NCI-H2171 treated with DMSO at 0.1 percent for 48 hours (cell line): ENCODE measurements at regions not wholly inside any gene's neighbourhood (a gene's known extent, or its start where the extent isn't known, plus 50 kb on each side); places are given as distances from the start of the nearest gene placed in this dataset.
"Not testable (repeated sequence)": the region's sequence is repeated elsewhere in the genome, so short reads cannot be mapped to it uniquely, and the experiment has no call there.

Source experiments
- DNase-seq: peaks from one replicate; lab custom pipeline; 2025; lab: John Stamatoyannopoulos, UW

- peak; percentile 68 for DNase-seq
Observed at GRCh38 chr14:30443368-30444007, 115.5 kb upstream of the G2E3 start.

- DNase-seq, result peak; percentile 18
Observed at GRCh38 chr14:30444451-30444850, 114.5 kb upstream of the G2E3 start.

DNA sequence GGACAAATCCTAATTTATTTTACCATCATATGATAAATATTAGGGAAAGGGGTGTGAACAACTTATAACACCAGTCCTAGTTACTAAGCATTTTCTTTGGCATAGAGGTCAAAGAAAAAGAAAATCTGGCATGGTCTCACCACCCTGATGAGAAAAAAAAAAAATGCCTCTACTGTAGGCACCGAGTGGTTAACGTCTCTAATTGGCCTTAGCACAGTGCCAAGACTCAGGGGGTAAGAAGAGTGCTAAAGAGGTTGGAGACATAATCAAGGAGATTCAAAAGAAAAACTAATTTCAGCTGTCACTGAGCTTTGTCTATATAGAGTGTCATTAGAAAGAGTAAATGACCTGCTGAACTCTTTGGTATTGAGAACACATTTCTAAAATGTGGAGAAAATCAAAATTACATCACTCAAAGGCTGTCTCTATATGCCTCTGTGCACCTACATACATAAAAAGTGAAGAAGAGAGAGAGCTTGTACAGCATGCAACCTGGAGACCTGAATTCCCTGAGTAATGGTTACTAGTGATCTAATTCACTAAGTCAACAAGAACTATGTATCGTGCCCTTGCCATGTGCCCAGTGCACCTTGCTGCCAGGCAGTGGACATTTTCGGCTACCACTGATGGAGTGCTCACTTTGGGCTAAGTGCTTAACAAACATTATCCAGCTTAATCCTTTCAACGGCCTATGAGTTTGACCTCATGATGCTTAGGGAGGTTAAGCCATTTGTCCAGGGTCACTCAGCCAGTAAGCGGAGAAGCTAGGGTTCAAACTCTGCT lies 113.8 kb upstream of the G2E3 start:
- DNase-seq, result no peak

GRCh38 chr14:30445852-30446251 lies 113.1 kb upstream of the G2E3 start:
- DNase-seq, result peak; percentile 9

DNA sequence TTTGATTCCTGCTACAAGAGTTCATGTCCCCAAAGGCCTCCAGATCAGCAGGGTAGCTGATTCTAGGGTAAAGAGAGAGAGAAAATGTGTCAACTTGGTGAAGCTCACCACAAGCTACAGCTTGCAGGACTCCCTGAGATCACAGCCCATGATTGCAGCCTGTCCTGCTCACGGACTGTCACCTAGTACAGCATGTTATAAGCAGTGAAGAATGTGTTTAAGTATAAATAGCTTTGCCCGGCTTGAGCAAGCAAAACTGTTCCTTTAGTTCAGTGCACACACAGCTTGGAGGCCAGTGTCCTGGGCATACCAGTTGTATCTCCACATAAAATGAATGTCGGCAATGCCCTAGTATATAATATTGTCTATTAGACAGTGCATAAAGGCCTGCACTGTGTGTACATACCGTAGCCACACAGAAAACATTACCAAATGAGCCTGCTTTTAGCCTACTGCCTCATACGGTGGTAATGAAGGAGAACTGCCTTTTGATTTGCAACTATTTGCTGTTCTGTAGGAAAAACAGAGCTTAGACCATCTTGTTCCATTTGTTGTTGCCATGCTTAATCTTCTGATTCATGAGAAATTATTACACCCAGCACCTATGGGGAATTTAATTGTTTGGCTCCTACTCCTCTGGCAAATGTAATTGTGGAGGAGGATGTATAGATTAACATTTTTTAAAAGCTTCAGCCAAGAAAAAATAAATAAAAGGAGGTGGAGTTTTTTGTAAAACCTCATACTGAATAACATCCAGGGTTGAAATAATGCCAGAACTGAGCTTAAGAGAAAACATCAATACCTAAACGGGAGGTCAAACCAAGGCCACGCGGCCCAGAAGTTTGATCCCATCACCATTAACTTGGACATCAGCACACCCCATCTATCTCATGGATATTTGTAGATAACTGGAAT lies 108.1 kb upstream of the G2E3 start:
- no peak for DNase-seq

DNA sequence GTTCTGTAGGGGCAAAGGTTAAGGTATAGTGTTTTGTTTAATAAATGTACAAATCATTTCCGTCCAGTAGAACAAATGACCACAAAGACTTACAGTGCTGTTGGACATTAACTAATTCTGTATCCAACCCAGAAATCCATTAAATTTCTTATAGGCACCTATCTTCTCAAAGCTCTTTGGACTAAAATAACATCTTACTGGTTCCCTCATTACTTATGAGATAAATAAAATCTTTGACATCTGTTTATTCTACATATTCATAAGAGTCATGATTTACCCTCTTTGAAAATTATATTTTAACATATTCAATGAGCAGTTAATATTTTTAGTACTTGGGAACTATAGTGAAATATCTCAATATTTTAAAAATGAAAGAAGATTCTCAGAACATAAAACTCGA lies 102.7 kb upstream of the G2E3 start:
- DNase-seq, result no peak

- DNase-seq, result no peak
Observed at GRCh38 chr14:30462358-30462757, 96.6 kb upstream of the G2E3 start.

DNA sequence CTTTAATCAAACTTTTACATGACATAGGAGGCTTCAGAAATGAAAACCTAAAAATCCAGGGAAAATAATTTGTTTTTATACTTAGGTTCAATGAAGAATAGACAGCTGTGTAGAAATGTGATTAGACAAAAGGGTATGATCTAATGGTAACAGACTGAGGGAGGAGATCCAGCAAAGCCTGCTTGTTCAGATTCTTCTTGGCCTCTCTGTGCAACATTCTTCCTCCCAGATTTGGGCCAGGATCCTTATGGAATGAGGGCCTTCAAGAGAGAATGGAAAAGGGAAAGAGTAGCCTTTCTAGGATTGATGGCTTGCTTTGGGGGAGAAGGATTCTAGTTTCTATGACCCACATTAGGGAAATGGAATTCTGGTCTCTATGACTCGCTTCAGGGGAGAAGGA lies 94.5 kb upstream of the G2E3 start:
- DNase-seq, result no peak

DNA sequence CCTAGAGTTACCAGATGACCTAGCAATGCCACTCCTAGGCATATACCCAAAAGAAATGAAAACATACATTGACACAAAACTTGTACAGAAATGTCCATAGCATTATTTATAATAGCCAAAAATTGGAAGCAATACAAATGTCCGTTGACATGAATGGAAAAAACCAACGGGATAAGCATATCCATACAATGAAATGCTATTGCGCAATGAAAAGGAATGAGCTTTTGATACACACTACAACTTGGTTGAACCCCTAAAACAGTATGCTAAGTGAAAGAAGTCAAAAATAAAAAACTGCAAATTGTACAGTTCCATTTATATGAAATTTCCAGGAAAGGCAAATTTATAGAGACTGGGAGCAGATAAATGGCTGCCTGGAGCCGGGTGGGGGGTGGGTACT lies 90.6 kb upstream of the G2E3 start:
- DNase-seq, result no peak

- DNase-seq, result no peak
Observed at GRCh38 chr14:30471980-30472379, 87.0 kb upstream of the G2E3 start.

GRCh38 chr14:30473846-30474696 lies 84.9 kb upstream of the G2E3 start:
- not testable (repeated sequence) for DNase-seq

GRCh38 chr14:30482276-30482675 lies 76.7 kb upstream of the G2E3 start:
- no peak for DNase-seq

DNA sequence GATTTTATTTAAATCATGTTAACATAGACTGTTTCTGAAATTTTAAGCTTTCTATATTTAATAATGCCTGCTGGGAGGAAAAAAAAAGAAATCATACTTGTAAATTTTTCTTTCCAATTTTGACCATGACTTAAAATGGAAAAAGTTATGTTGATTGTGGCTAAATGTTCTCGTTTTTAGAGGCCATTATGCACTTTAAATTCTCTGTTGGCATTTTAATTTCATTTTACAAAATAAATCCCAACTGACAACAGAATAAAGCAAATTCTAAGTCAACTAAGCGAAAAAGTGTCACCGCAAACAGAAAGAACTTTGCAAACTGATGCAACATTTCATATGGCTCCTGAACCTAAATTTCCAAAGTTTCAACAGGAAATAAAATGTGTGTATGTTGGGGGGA lies 74.8 kb upstream of the G2E3 start:
- DNase-seq, result no peak

DNA sequence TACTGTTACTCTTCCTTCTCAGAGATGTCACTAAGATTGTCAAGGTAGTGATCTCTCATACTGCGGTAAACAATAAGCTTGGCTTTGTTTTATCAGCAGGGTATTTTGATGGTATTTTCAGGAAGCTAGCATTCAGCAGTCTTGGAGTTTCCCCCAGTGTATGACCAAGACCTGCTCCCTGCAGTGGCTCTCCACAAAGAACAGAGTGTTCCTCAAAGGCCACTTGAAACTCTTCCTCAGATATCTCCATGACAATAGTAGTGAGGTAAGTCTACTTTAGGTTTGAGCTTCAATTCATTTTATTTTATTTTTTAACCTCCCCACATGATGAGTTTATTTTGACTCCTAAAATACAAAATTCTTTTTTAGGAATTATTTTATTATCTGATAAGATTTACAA lies 74.0 kb upstream of the G2E3 start:
- no peak for DNase-seq

DNA sequence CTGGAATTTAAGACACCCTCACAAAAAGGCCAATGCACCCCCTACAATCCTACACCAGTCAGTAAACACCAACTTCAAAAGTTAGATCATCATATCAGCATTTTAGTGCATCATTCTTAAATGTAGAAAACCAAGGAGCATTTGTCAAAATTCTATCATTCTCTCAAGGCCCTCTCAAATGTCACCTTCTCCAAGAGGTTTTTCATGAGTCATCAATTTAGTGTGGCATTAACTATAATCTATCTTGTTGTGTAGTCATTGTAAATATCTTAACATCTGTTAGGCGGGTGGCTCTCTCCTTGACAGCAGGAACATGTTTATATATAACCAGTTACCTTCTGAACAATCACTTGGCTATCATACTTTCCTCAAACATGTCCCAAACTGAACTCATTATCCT lies 62.1 kb upstream of the G2E3 start:
- DNase-seq, result peak; percentile 31

GRCh38 chr14:30499358-30499757 lies 59.6 kb upstream of the G2E3 start:
- DNase-seq, result no peak

DNA sequence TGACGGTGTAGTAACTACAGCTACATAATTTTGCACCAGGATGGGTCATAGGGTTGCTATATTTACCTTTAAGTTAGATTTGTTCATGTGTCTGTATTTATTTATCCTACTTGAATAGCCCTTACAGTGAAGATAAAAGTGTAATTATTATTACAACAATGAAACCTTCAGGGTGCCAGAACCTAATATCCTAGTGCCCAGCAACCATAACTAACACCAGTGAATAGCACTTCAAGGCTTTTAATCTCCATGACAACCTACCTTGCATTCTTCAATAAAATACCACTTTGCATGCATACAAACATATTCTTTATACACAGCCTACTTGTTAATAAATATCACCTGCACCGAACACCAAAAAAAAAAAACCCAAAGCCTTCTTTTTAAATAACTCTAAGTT lies 58.7 kb upstream of the G2E3 start:
- no peak for DNase-seq

GRCh38 chr14:30507209-30507608 lies 51.7 kb upstream of the G2E3 start:
- no peak for DNase-seq
